Panc1 (cell line): ENCODE measurements at regions not wholly inside any gene's neighbourhood (a gene's known extent, or its start where the extent isn't known, plus 50 kb on each side); places are given as distances from the start of the nearest gene placed in this dataset.

Source experiments
- POLR2AphosphoS5 ChIP-seq: IDR thresholded peaks from 2 replicates; pipeline ENCODE4 v1.6.1; 2012; ENCODE audit warnings: mild to moderate bottlenecking, low read depth, low read length, moderate library complexity
- TF ChIP-seq, protein P1 (sequence below): fragments of 450-650 bp; IDR thresholded peaks from 2 replicates; pipeline ENCODE4 v1.5.1; 2017; ENCODE audit warnings: mild to moderate bottlenecking

DNA sequence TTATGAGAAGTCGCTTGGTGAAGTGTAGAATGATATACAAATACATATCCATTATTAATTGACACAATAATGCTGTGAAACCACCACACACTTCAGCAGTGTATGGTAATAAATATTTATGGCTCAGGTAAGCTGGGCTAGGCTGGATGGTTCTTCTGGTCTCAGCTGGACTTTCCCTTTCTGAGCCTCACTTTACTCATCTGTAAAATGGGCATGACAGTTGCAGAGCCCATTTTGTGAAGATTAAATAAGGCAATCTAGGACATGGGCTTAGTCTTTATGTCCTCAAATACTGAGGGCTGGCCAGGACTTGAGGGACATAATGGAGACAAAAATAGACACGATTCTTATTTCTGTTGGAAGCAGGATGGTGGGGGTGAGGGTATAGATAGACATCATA, 196.1 kb downstream of the MIAT start:
- TF ChIP-seq, protein P1, sequence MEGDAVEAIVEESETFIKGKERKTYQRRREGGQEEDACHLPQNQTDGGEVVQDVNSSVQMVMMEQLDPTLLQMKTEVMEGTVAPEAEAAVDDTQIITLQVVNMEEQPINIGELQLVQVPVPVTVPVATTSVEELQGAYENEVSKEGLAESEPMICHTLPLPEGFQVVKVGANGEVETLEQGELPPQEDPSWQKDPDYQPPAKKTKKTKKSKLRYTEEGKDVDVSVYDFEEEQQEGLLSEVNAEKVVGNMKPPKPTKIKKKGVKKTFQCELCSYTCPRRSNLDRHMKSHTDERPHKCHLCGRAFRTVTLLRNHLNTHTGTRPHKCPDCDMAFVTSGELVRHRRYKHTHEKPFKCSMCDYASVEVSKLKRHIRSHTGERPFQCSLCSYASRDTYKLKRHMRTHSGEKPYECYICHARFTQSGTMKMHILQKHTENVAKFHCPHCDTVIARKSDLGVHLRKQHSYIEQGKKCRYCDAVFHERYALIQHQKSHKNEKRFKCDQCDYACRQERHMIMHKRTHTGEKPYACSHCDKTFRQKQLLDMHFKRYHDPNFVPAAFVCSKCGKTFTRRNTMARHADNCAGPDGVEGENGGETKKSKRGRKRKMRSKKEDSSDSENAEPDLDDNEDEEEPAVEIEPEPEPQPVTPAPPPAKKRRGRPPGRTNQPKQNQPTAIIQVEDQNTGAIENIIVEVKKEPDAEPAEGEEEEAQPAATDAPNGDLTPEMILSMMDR = no peak
- no peak for TF ChIP-seq POLR2AphosphoS5
